CD14-positive monocyte (primary cell): ENCODE measurements at regions not wholly inside any gene's neighbourhood (a gene's known extent, or its start where the extent isn't known, plus 50 kb on each side); places are given as distances from the start of the nearest gene placed in this dataset.

Source experiments
- DNase-seq, 3 donors: peaks; one replicate each; pipeline ENCODE4 v3.0.0-alpha.2; 2011 to 2022
- H2AFZ ChIP-seq: 2 replicates; pipeline ENCODE4 v1.6.0; 2012; ENCODE audit warnings: mild to moderate bottlenecking, low read depth, low read length, inconsistent platforms; ENCODE audit not compliant: insufficient read depth, poor library complexity, severe bottlenecking
- H3K27ac ChIP-seq, 2 donors: 1 replicate in 1 of 2; 2 replicates in 1 of 2; pipeline ENCODE4 v1.5.1; 2012 to 2013; ENCODE audit warnings: low read length in 2 of 2, control low read depth in 1 of 2, inconsistent platforms in 1 of 2, low read depth in 1 of 2, mild to moderate bottlenecking in 1 of 2
- H3K27me3 ChIP-seq, 2 donors: one replicate each; pipeline versions ENCODE4 v1.6.0 to v1.6.1; 2011 to 2013; ENCODE audit warnings: low read length in 2 of 2; ENCODE audit not compliant: control insufficient read depth in 2 of 2, insufficient read depth in 2 of 2
- H3K36me3 ChIP-seq, 2 donors: replicated peaks in 1 of 2; 1 replicate in 1 of 2; 2 replicates in 1 of 2; pipeline versions ENCODE4 v1.5.1 to v1.6.1; 2012 to 2013; ENCODE audit warnings: low read length in 2 of 2, control low read depth in 1 of 2, inconsistent platforms in 1 of 2, mild to moderate bottlenecking in 1 of 2; ENCODE audit not compliant: insufficient read depth in 2 of 2, control insufficient read depth in 1 of 2
- H3K4me1 ChIP-seq, 2 donors: 1 replicate in 1 of 2; 2 replicates in 1 of 2; pipeline versions ENCODE4 v1.5.1 to v1.6.1; 2012 to 2013; ENCODE audit warnings: low read length in 2 of 2, control low read depth in 1 of 2, inconsistent platforms in 1 of 2, mild to moderate bottlenecking in 1 of 2, moderate library complexity in 1 of 2; ENCODE audit not compliant: insufficient read depth in 2 of 2, control insufficient read depth in 1 of 2
- H3K4me2 ChIP-seq: replicated peaks from 2 replicates; pipeline ENCODE3; 2012; ENCODE audit warnings: low read length, moderate library complexity, mild to moderate bottlenecking; ENCODE audit not compliant: poor library complexity, severe bottlenecking; ENCODE audit errors: extremely low read depth
- H3K4me3 ChIP-seq, 3 experiments: fragments of 200-600 bp in 1 of 3; sonication (generic) in 1 of 3; replicated peaks in 1 of 3; 1 replicate in 2 of 3; 2 replicates in 1 of 3; pipeline ENCODE4 v1.5.1; 2011 to 2013; ENCODE audit warnings: low read length in 3 of 3, mild to moderate bottlenecking in 3 of 3, control low read depth in 2 of 3, low read depth in 2 of 3, inconsistent platforms in 1 of 3, moderate library complexity in 1 of 3
- H3K79me2 ChIP-seq: 2 replicates; pipeline ENCODE4 v1.6.0; 2012; ENCODE audit warnings: mild to moderate bottlenecking, control low read depth, inconsistent platforms, low read length, moderate library complexity; ENCODE audit not compliant: insufficient read depth
- H3K9ac ChIP-seq: 2 replicates; pipeline ENCODE4 v1.6.0; 2017; ENCODE audit warnings: low read length, mild to moderate bottlenecking; ENCODE audit not compliant: insufficient read depth, poor library complexity, severe bottlenecking
- H3K9me3 ChIP-seq, 2 donors: replicated peaks in 1 of 2; 1 replicate in 1 of 2; 2 replicates in 1 of 2; pipeline versions ENCODE4 v1.5.1 to v1.6.1; 2012 to 2013; ENCODE audit warnings: low read length in 2 of 2, control low read depth in 1 of 2; ENCODE audit not compliant: control insufficient read depth in 1 of 2, insufficient read depth in 1 of 2
- H4K20me1 ChIP-seq: 2 replicates; pipeline ENCODE4 v1.6.0; 2012; ENCODE audit warnings: mild to moderate bottlenecking, low read length, control low read depth, moderate library complexity; ENCODE audit not compliant: insufficient read depth
- H3K27ac Mint-ChIP-seq, 7 donors: one replicate each; pipeline ENCODE4 v1.8.0; 2020; ENCODE audit warnings: mild to moderate bottlenecking in 7 of 7, mixed read lengths in 7 of 7, moderate library complexity in 6 of 7, inconsistent platforms in 2 of 7
- H3K27me3 Mint-ChIP-seq, 3 donors: one replicate each; pipeline ENCODE4 v1.8.0; 2021 to 2022; ENCODE audit warnings: low read depth in 3 of 3, mild to moderate bottlenecking in 3 of 3, mixed read lengths in 3 of 3, moderate library complexity in 3 of 3, inconsistent platforms in 1 of 3
- H3K36me3 Mint-ChIP-seq, 2 donors: one replicate each; pipeline ENCODE4 v1.8.0; 2020; ENCODE audit warnings: mixed read lengths in 2 of 2, inconsistent platforms in 1 of 2, mild to moderate bottlenecking in 1 of 2
- H3K4me1 Mint-ChIP-seq: one replicate; pipeline ENCODE4 v1.8.0; 2020; ENCODE audit warnings: mild to moderate bottlenecking, mixed read lengths
- H3K4me3 Mint-ChIP-seq, 2 donors: one replicate each; pipeline ENCODE4 v1.8.0; 2020; ENCODE audit warnings: mild to moderate bottlenecking in 2 of 2, mixed read lengths in 2 of 2, moderate library complexity in 1 of 2
- H3K9me3 Mint-ChIP-seq, 7 donors: one replicate each; pipeline ENCODE4 v1.8.0; 2020 to 2022; ENCODE audit warnings: mixed read lengths in 7 of 7, mild to moderate bottlenecking in 6 of 7, moderate library complexity in 6 of 7, inconsistent platforms in 2 of 7
- CTCF ChIP-seq: fragments of 200-600 bp; IDR thresholded peaks from one replicate; pipeline ENCODE4 v1.8.0; 2022; ENCODE audit warnings: antibody characterized with exemption, mild to moderate bottlenecking
- WGBS: methylation state at CpG from one replicate; pipeline ENCODE4 v1.1.5; 2013; ENCODE audit warnings: missing lambda C conversion rate; ENCODE audit not compliant: insufficient coverage; 5-methylcytosine and 5-hydroxymethylcytosine counted together
- intact Hi-C, 2 donors: fragments of 100-400 bp; cut with micrococcal nuclease; formaldehyde crosslinking; loops; one replicate each; pipeline versions ENCODE4 v1.15.0 to v1.15.1; 2023

GRCh38 chr10:130559547-130559880 is 423.3 kb downstream of the GLRX3 start:
- no peak overlapping the region for H3K4me3 Mint-ChIP-seq
- no peak overlapping the region for H3K4me2 ChIP-seq
- no peak overlapping the region for H3K9ac ChIP-seq
- peaks cover 0 to 3% (median 1%) of the 10 kb centered on the region in 3 donors for H3K27me3 Mint-ChIP-seq
- H3K9me3 Mint-ChIP-seq: peaks cover 0 to 2% (median 0%) of the 10 kb centered on the region in 7 donors
- no peak overlapping the region for H3K4me3 ChIP-seq
- no peak overlapping the region for H3K27ac Mint-ChIP-seq
- no peaks in the 10 kb centered on the region for H3K9me3 ChIP-seq
- H3K36me3 ChIP-seq: no peaks in the 10 kb centered on the region
- H3K27me3 ChIP-seq: no peaks in the 10 kb centered on the region
- WGBS: 86% methylated on average over 6 of the region's 6 CpGs
- TF ChIP-seq CTCF: no peak
- H3K4me1 ChIP-seq: no peaks in the 10 kb centered on the region
- H4K20me1 ChIP-seq: no peaks in the 10 kb centered on the region
- no peaks in the 10 kb centered on the region for H3K79me2 ChIP-seq
- H3K36me3 Mint-ChIP-seq: no peaks in the 10 kb centered on the region
- H3K27ac ChIP-seq: no peak overlapping the region
- H3K4me1 Mint-ChIP-seq: no peaks in the 10 kb centered on the region
- intact Hi-C loops: no loop called here
- H2AFZ ChIP-seq: no peak overlapping the region
- DNase-seq: no peak

GRCh38 chr10:130560116-130560515 is 423.9 kb downstream of the GLRX3 start:
- intact Hi-C loops: no loop called here
- no peaks in the 10 kb centered on the region for H3K4me1 ChIP-seq
- Mint-ChIP-seq H3K4me1 (no peaks in the 10 kb centered on the region), H3K36me3 (no peaks in the 10 kb centered on the region), H3K27ac (no peak overlapping the region), H3K9me3 (peaks cover 0 to 2% (median 0%) of the 10 kb centered on the region in 7 donors), H3K27me3 (peaks cover 0 to 4% (median 1%) of the 10 kb centered on the region in 3 donors), H3K4me3 (no peak overlapping the region)
- H3K27me3 ChIP-seq: no peaks in the 10 kb centered on the region
- no peak overlapping the region for H2AFZ ChIP-seq
- H4K20me1 ChIP-seq: no peaks in the 10 kb centered on the region
- no peak overlapping the region for H3K4me3 ChIP-seq
- H3K79me2 ChIP-seq: no peaks in the 10 kb centered on the region
- H3K36me3 ChIP-seq: no peaks in the 10 kb centered on the region
- no peaks in the 10 kb centered on the region for H3K9me3 ChIP-seq
- no peak for TF ChIP-seq CTCF
- no peak for DNase-seq
- WGBS: 89% methylated on average over 12 of the region's 12 CpGs
- no peak overlapping the region for H3K27ac ChIP-seq
- H3K9ac ChIP-seq: no peak overlapping the region
- no peak overlapping the region for H3K4me2 ChIP-seq
